Thyroid gland (tissue), 4 donors: ENCODE measurements at regions not wholly inside any gene's neighbourhood (a gene's known extent, or its start where the extent isn't known, plus 50 kb on each side); places are given as distances from the start of the nearest gene placed in this dataset.
A peak's percentile ranks its signal among the peaks of the same experiment; 100 is the strongest.

ENCODE experiments used
- DNase-seq, 2 donors: peaks; one replicate each; pipeline ENCODE4 v3.0.0-alpha.2; 2019
- H3K27ac ChIP-seq, 3 donors: fragments of 200-600 bp; sonication (generic); 1 replicate in 2 of 3; 2 replicates in 1 of 3; pipeline ENCODE4 v1.5.1; 2016 to 2019; ENCODE audit warnings: mild to moderate bottlenecking in 1 of 3, moderate library complexity in 1 of 3
- H3K27me3 ChIP-seq: fragments of 200-600 bp; sonication (generic); one replicate; pipeline ENCODE4 v1.5.1; 2019
- H3K36me3 ChIP-seq, 2 donors: fragments of 200-600 bp; sonication (generic); one replicate each; pipeline ENCODE4 v1.5.1; 2016 to 2019
- H3K4me1 ChIP-seq, 2 donors: fragments of 200-600 bp; sonication (generic); one replicate each; pipeline ENCODE4 v1.5.1; 2017 to 2019
- H3K4me3 ChIP-seq, 3 donors: fragments of 200-600 bp; sonication (generic); replicated peaks in 1 of 3; 1 replicate in 2 of 3; 2 replicates in 1 of 3; pipeline ENCODE4 v1.5.1; 2016; ENCODE audit warnings: mild to moderate bottlenecking in 1 of 3
- H3K9me3 ChIP-seq: fragments of 200-600 bp; sonication (generic); one replicate; pipeline ENCODE4 v1.5.1; 2017
- POLR2A ChIP-seq, 2 donors: fragments of 450-650 bp; IDR thresholded peaks; one replicate each; pipeline ENCODE4 v1.6.1; 2017; ENCODE audit warnings: antibody characterized with exemption in 2 of 2, mild to moderate bottlenecking in 2 of 2, moderate library complexity in 1 of 2
- WGBS, 2 donors: methylation state at CpG; one replicate each; pipeline ENCODE4 v1.1.5; 2017; 5-methylcytosine and 5-hydroxymethylcytosine counted together
- intact Hi-C: fragments of 100-400 bp; cut with DNase I; formaldehyde crosslinking; loops from one replicate; pipeline ENCODE4 v1.15.1; 2023
- TF ChIP-seq, protein P1 (sequence below), 6 experiments: fragments of 200-600 bp in 3 of 6; fragments of 450-650 bp in 3 of 6; sonication (generic) in 3 of 6; IDR thresholded peaks; one replicate each; pipeline ENCODE4 v1.5.1; 2016 to 2019; ENCODE audit warnings: antibody characterized with exemption in 6 of 6, mild to moderate bottlenecking in 2 of 6, inconsistent platforms in 1 of 6, moderate library complexity in 1 of 6

GRCh38 chr12:93116632-93117031, 187.5 kb upstream of the EEA1 start:
- H3K36me3 ChIP-seq: no peaks in the 10 kb centered on the region
- H3K27me3 ChIP-seq: no peaks in the 10 kb centered on the region
- WGBS, 2 donors: 84% methylated on average over 4 of the region's 4 CpGs
- peaks cover 0 to 15% of the 10 kb centered on the region in 2 donors for H3K4me1 ChIP-seq
- DNase-seq: no peak
- H3K27ac ChIP-seq: no peak overlapping the region
- H3K9me3 ChIP-seq: no peaks in the 10 kb centered on the region
- intact Hi-C loops: no loop called here
- H3K4me3 ChIP-seq: no peak overlapping the region
- no peak for TF ChIP-seq POLR2A (IDR thresholded peaks at IDR 0.05)
- TF ChIP-seq, protein P1, sequence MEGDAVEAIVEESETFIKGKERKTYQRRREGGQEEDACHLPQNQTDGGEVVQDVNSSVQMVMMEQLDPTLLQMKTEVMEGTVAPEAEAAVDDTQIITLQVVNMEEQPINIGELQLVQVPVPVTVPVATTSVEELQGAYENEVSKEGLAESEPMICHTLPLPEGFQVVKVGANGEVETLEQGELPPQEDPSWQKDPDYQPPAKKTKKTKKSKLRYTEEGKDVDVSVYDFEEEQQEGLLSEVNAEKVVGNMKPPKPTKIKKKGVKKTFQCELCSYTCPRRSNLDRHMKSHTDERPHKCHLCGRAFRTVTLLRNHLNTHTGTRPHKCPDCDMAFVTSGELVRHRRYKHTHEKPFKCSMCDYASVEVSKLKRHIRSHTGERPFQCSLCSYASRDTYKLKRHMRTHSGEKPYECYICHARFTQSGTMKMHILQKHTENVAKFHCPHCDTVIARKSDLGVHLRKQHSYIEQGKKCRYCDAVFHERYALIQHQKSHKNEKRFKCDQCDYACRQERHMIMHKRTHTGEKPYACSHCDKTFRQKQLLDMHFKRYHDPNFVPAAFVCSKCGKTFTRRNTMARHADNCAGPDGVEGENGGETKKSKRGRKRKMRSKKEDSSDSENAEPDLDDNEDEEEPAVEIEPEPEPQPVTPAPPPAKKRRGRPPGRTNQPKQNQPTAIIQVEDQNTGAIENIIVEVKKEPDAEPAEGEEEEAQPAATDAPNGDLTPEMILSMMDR (IDR thresholded peaks at IDR 0.05): no peak

- no peak for TF ChIP-seq POLR2A (IDR thresholded peaks at IDR 0.05)
- Histone ChIP-seq H3K4me3 (no peak overlapping the region), H3K36me3 (no peaks in the 10 kb centered on the region), H3K27me3 (no peaks in the 10 kb centered on the region), H3K4me1 (no peaks in the 10 kb centered on the region), H3K27ac (no peak overlapping the region), H3K9me3 (no peaks in the 10 kb centered on the region)
- WGBS, 2 donors: 79 to 85% methylated on average over 4 of the region's 4 CpGs
- DNase-seq: no peak
- intact Hi-C loops: no loop called here
Observed at GRCh38 chr12:93121729-93122488, 192.8 kb upstream of the EEA1 start.

DNA sequence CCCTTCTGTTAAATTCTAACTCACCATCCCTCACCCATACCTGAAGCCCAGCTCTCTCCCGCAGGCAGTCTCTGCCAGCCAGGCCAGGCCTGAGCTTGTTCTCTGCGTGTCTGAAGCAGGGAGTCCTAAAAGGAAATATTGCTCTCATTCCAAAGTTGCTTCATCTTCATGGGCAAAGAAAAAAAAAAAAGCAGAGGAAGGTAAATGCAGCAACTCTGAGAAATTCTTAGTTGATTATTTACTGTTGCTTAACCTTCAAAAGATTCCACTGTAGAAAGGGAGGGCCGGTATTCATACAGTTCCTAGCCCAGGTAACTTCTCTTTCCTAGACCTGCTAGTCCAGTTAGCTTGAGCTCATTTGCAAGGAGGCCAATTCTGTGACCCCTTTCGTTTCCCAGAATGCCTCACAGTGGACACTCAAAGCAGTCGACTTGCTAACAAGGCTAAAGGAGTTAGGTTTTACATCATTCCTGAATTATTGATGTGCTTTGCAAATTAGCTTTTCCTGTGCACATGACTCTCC, 193.5 kb upstream of the EEA1 start:
- no peaks in the 10 kb centered on the region for H3K9me3 ChIP-seq
- DNase-seq: no peak
- H3K36me3 ChIP-seq: no peaks in the 10 kb centered on the region
- intact Hi-C loops: no loop called here
- peaks cover 5 to 6% of the 10 kb centered on the region in 2 donors for H3K4me1 ChIP-seq
- 71 to 84% methylated on average over 5 of the region's 5 CpGs for WGBS, 2 donors
- H3K4me3 ChIP-seq: no peak overlapping the region
- no peak overlapping the region for H3K27ac ChIP-seq
- no peaks in the 10 kb centered on the region for H3K27me3 ChIP-seq
- TF ChIP-seq, protein P1 (IDR thresholded peaks at IDR 0.05): no peak

GRCh38 chr12:93125126-93125525, 196.0 kb upstream of the EEA1 start:
- intact Hi-C loops: no loop called here
- WGBS, 2 donors: 85 to 90% methylated on average over 1 of the region's 1 CpG

DNA sequence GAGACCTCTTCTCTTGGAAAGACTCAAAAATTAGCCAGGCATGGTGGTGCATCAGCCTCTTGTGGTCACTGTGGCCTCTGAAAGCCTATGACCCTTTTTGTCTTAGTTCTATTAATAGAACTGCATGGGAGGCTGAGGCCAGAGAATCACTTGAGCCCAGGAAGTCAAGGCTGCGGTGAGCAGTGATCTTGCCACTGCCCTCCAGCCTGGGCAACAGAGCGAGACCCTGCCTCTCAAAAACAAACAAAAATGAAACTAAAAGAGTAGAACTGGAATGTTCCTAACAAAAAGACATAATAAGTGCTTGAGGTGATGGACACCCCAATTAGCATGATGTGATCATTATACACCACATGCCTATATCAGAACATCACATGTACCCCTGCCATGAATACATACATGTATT, 197.0 kb upstream of the EEA1 start:
- no peak overlapping the region for H3K27ac ChIP-seq
- H3K4me3 ChIP-seq: no peak overlapping the region
- WGBS, 2 donors: 95% methylated on average over 2 of the region's 2 CpGs
- peak in 1 of 2 donors; percentile 26 for DNase-seq
- no peaks in the 10 kb centered on the region for H3K36me3 ChIP-seq
- intact Hi-C loops: no loop called here
- no peaks in the 10 kb centered on the region for H3K9me3 ChIP-seq
- TF ChIP-seq POLR2A (IDR thresholded peaks at IDR 0.05): no peak
- TF ChIP-seq, protein P1 (IDR thresholded peaks at IDR 0.05): no peak
- no peaks in the 10 kb centered on the region for H3K27me3 ChIP-seq
- H3K4me1 ChIP-seq: peaks cover 12% of the 10 kb centered on the region in 2 donors

More at GRCh38 chr12:93125126-93125525, 196.0 kb upstream of the EEA1 start:
- Histone ChIP-seq H3K36me3 (no peaks in the 10 kb centered on the region), H3K9me3 (no peaks in the 10 kb centered on the region), H3K27ac (no peak overlapping the region), H3K4me1 (peaks cover 12% of the 10 kb centered on the region in 2 donors), H3K27me3 (no peaks in the 10 kb centered on the region), H3K4me3 (no peak overlapping the region)
- DNase-seq: no peak
- TF ChIP-seq POLR2A (IDR thresholded peaks at IDR 0.05): no peak
- TF ChIP-seq, protein P1 (IDR thresholded peaks at IDR 0.05): no peak
